ENCODE measurements at regions not wholly inside any gene's neighbourhood (a gene's known extent, or its start where the extent isn't known, plus 50 kb on each side); places are given as distances from the start of the nearest gene placed in this dataset.
"Not testable (repeated sequence)": the region's sequence is repeated elsewhere in the genome, so short reads cannot be mapped to it uniquely, and the experiment has no call there.

DNA sequence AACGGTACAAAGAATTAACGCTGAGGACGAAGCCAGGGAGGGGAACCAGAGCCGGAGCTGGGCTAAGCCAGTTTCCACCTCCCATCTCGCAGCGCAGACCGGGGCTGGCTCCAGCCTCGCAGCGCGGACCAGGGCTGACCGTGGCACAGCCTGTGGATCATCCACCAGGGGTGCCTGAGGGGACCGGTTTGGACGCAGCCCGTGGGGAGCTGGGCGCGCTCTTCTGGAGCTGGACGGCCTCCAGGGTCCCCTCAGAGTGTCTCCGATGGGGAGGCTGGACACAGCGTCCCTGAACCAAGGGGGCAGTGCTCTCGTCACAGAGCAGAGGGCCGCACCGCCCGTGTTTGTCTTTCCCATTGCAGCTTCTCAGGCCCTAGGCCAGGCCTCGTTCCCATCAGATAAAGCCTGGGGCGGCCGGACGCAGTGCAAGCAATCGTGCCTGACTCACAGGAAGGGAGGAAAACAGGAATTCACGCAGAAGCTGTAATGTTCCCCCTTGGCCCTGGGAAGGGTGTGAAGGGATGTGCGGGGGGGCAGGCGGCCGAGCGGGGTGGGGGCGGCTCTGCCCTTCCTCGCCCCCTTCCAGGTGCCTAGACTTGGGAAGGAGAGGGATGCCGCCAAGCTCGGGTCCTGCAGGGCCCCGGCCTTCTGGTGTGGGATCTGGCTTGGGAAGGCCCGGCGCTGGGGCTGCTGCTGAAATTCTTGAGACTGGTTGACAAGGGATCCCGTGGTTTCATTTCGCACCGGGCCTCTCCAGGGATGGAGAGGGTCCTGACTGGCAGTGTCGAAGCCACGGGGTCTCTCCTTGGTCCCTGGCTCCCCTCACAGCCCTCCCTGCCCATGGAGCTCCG lies 148.1 kb upstream of the ZNF469 start:
- peak overlapping the region; percentile 58 to 85 (median 80) for H3K27ac ChIP-seq
- intact Hi-C loops (cut with DNase I); H3K9me3 ChIP-seq; H3K36me3 ChIP-seq (replicated peaks in 1 of 2; ENCODE audit: insufficient read depth in 1 of 2, low read depth in 2 of 2); H3K4me3 ChIP-seq; H3K27me3 ChIP-seq: not testable (repeated sequence)
- peaks cover 44% of the 10 kb centered on the region for H3K4me1 ChIP-seq
- peak in 1 of 3 donors; percentile 21 for TF ChIP-seq POLR2A (IDR thresholded peaks at IDR 0.05)
- TF ChIP-seq, protein P1, sequence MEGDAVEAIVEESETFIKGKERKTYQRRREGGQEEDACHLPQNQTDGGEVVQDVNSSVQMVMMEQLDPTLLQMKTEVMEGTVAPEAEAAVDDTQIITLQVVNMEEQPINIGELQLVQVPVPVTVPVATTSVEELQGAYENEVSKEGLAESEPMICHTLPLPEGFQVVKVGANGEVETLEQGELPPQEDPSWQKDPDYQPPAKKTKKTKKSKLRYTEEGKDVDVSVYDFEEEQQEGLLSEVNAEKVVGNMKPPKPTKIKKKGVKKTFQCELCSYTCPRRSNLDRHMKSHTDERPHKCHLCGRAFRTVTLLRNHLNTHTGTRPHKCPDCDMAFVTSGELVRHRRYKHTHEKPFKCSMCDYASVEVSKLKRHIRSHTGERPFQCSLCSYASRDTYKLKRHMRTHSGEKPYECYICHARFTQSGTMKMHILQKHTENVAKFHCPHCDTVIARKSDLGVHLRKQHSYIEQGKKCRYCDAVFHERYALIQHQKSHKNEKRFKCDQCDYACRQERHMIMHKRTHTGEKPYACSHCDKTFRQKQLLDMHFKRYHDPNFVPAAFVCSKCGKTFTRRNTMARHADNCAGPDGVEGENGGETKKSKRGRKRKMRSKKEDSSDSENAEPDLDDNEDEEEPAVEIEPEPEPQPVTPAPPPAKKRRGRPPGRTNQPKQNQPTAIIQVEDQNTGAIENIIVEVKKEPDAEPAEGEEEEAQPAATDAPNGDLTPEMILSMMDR (IDR thresholded peaks at IDR 0.05), result peak in 1 of 7 experiments; percentile 16
- peak in 2 of 4 donors; percentile 19 to 58 for DNase-seq
- ATAC-seq, result peak; percentile 78
- 42 to 100% methylated on average over 2 to 38 of the region's 46 CpGs for WGBS, 2 donors

- H3K36me3 ChIP-seq (replicated peaks in 1 of 2; ENCODE audit: insufficient read depth in 1 of 2, low read depth in 2 of 2); H3K27me3 ChIP-seq; ATAC-seq; intact Hi-C loops (cut with DNase I); DNase-seq; H3K9me3 ChIP-seq; H3K4me3 ChIP-seq: not testable (repeated sequence)
- Histone ChIP-seq H3K27ac (peak overlapping the region in 3 of 4 donors; percentile 78 to 84 (median 81)), H3K4me1 (peaks cover 44% of the 10 kb centered on the region)
- 68 to 79% methylated on average over 6 of the region's 6 CpGs for WGBS, 2 donors
Observed at GRCh38 chr16:88235691-88236090, 147.1 kb upstream of the ZNF469 start.

DNA sequence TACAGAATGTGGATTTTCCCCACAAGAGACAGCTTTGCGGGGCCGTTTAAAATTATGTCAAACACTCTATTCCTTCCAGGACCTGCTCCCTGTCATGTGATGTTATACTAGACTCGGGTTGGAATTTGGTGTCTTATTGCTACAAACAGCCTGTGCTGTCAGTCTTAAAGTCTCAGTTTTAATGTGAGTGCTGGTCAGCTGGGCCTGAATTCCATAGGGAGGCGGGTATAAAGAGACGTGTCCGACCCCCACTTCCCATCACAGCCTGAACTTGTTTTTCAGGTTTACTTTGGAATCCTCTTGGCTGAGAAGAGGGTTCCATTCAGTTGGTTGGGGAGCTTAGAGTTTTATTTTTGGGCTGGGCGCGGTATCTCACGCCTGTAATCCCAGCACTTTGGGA lies 146.5 kb upstream of the ZNF469 start:
- WGBS, 2 donors, result 51 to 57% methylated on average over 7 to 9 of the region's 9 CpGs

GRCh38 chr16:88237314-88237713 lies 145.4 kb upstream of the ZNF469 start:
- Histone ChIP-seq H3K4me1 (peaks cover 42% of the 10 kb centered on the region), H3K27ac (peak overlapping the region in 1 of 4 donors; percentile 72)
- ATAC-seq; H3K36me3 ChIP-seq (replicated peaks in 1 of 2; ENCODE audit: insufficient read depth in 1 of 2, low read depth in 2 of 2); DNase-seq; H3K9me3 ChIP-seq; H3K4me3 ChIP-seq; intact Hi-C loops (cut with DNase I); H3K27me3 ChIP-seq: not testable (repeated sequence)
- whole genome bisulfite sequencing, 2 donors, result 57 to 64% methylated on average over 4 of the region's 9 CpGs

More for the DNA sequence above, 146.5 kb upstream of the ZNF469 start:
- DNase-seq; H3K27me3 ChIP-seq; H3K36me3 ChIP-seq (replicated peaks in 1 of 2; ENCODE audit: insufficient read depth in 1 of 2, low read depth in 2 of 2); intact Hi-C loops (cut with DNase I); H3K4me3 ChIP-seq; H3K9me3 ChIP-seq; ATAC-seq: not testable (repeated sequence)
- Histone ChIP-seq H3K27ac (peak overlapping the region in 3 of 4 donors; percentile 26 to 84 (median 81)), H3K4me1 (peaks cover 44% of the 10 kb centered on the region)

- DNase-seq, result peak in 1 of 4 donors; percentile 37
- Histone ChIP-seq H3K4me1 (peaks cover 36% of the 10 kb centered on the region), H3K27ac (peak overlapping the region in 3 of 4 donors; percentile 50 to 73 (median 72))
- H3K9me3 ChIP-seq; intact Hi-C loops (cut with DNase I); H3K27me3 ChIP-seq; H3K36me3 ChIP-seq (replicated peaks in 1 of 2; ENCODE audit: insufficient read depth in 1 of 2, low read depth in 2 of 2); ATAC-seq; H3K4me3 ChIP-seq: not testable (repeated sequence)
- 62 to 72% methylated on average over 7 to 10 of the region's 10 CpGs for WGBS, 2 donors
Observed at GRCh38 chr16:88237761-88238415, 144.9 kb upstream of the ZNF469 start.

- peak; percentile 85 to 98 (median 92) for DNase-seq
- H3K4me3 ChIP-seq; H3K9me3 ChIP-seq; H3K36me3 ChIP-seq (replicated peaks in 1 of 2; ENCODE audit: insufficient read depth in 1 of 2, low read depth in 2 of 2); intact Hi-C loops (cut with DNase I); H3K27me3 ChIP-seq: not testable (repeated sequence)
- 25% methylated on average over 2 to 7 of the region's 8 CpGs for WGBS, 2 donors
- ATAC-seq, result peak; percentile 84
- peak overlapping the region in 3 of 4 donors; percentile 50 to 73 (median 72) for H3K27ac ChIP-seq
- H3K4me1 ChIP-seq, result peaks cover 33% of the 10 kb centered on the region
Observed at GRCh38 chr16:88238732-88239274, 144.0 kb upstream of the ZNF469 start.

DNA sequence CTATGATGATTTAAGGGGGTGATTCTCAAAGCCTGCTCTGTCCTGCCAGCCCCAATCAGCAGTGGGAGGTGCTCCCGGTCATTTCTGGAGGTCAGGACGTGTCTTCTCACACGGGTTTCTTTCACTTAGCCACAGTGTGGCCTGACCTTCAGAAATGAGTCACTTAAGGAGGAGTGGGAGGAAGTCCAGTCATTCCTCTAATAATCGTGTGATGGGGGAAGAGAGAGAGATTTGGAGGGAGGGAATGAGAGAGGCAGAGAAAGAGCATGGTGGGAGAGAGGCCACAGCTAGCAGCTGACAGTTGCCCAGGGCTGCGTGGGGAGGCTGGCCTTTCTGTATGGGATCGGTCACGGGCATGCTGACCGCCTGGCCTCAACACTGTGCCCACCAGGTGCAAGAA lies 142.6 kb upstream of the ZNF469 start:
- WGBS, 2 donors, result 58 to 60% methylated on average over 8 of the region's 8 CpGs
- H3K27me3 ChIP-seq; H3K4me3 ChIP-seq; H3K36me3 ChIP-seq (replicated peaks in 1 of 2; ENCODE audit: insufficient read depth in 1 of 2, low read depth in 2 of 2); H3K9me3 ChIP-seq; H3K27ac ChIP-seq; intact Hi-C loops (cut with DNase I); ATAC-seq: not testable (repeated sequence)
- peaks cover 20% of the 10 kb centered on the region for H3K4me1 ChIP-seq
- peak in 1 of 4 donors; percentile 25 for DNase-seq

DNA sequence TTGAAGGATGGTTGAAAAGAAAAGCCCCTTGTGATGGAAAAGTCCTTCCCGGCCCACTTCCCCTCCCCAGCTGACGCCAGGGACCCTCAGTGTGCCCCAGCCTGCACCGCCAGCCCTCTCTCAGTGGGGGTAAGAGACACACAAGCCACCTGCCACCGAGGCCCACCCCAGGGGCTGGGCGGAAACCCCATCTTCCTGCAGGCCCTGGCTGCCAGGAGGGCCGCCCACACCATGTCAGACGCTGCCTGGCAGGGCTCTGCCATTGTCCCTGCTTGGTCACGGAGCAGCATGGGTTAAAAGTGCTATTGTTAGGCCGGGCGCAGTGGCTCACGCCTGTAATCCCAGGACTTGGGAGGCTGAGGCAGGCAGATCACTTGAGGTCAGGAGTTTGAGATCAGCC lies 142.0 kb upstream of the ZNF469 start:
- not testable (repeated sequence) for DNase-seq, ATAC-seq

DNA sequence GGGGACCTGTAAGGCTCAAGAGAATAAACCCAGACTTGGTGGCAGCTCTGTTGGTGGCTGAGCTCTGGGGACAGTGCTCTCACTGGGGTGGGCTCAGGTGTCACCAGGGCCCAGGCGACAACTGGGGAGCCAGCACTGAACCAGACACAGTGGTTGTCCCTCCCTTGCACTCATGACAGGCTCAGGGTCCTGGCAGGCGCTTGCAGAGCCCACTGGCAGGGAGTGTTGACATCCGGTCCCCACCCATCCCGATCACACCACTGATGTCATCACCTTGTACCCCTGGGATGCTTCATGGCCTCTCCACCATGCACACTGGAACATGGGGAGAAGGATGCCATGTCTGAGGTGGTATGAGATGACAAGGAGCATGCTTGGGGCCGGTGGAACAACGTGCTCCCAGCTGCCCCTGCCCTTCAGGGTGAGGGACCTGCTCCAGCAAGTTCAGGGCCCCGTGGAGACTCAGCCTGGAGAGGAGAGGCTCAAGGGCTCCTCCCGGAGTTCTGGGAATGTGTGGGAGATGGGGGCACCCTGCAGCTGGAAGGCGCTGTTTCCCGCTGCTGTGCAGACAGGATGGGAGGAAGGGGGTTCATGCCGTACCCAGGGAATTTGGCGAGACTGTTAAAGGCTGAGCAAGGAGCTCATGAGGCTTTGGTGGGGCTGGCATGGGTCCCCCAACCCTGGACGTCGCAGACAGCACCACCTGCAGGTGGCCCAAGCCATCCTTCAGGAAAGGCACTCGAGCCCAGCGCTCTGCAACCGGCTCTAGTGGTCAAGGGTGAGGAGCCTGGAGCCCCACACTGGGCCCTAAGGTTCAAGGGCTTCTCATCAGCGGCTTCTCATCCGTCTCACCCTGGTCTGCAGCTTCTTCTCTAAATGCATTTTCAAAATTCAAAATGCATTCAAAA lies 141.1 kb upstream of the ZNF469 start:
- H3K27ac ChIP-seq; H3K4me3 ChIP-seq; H3K27me3 ChIP-seq; intact Hi-C loops (cut with DNase I); H3K9me3 ChIP-seq; H3K36me3 ChIP-seq (replicated peaks in 1 of 2; ENCODE audit: insufficient read depth in 1 of 2, low read depth in 2 of 2); DNase-seq; ATAC-seq: not testable (repeated sequence)
- WGBS, 2 donors, result 68 to 74% methylated on average over 18 to 19 of the region's 19 CpGs
- peaks cover 13% of the 10 kb centered on the region for H3K4me1 ChIP-seq

More for the DNA sequence above, 142.0 kb upstream of the ZNF469 start:
- H3K9me3 ChIP-seq; H3K4me3 ChIP-seq; H3K27me3 ChIP-seq; intact Hi-C loops (cut with DNase I); H3K36me3 ChIP-seq (replicated peaks in 1 of 2; ENCODE audit: insufficient read depth in 1 of 2, low read depth in 2 of 2); H3K27ac ChIP-seq: not testable (repeated sequence)
- WGBS, 2 donors, result 65 to 77% methylated on average over 2 to 10 of the region's 11 CpGs
- H3K4me1 ChIP-seq, result peaks cover 14% of the 10 kb centered on the region
